ENCODE measurements at regions not wholly inside any gene's neighbourhood (a gene's known extent, or its start where the extent isn't known, plus 50 kb on each side); places are given as distances from the start of the nearest gene placed in this dataset.

GRCh38 chr14:70239802-70240201, 51.1 kb upstream of the SLC8A3 start:
- TF ChIP-seq SP1 (IDR thresholded peaks at IDR 0.05) (no peak), BHLHE40 (IDR thresholded peaks at IDR 0.05; ENCODE audit: borderline replicate concordance) (no peak), SUZ12 (IDR thresholded peaks at IDR 0.05) (no peak), FOXM1 (IDR thresholded peaks at IDR 0.05; ENCODE audit: borderline replicate concordance) (no peak), ARNT (IDR thresholded peaks at IDR 0.05) (no peak), HDGF (IDR thresholded peaks at IDR 0.05; ENCODE audit: borderline replicate concordance) (no peak), NFRKB (IDR thresholded peaks at IDR 0.05) (no peak), PKNOX1 (IDR thresholded peaks at IDR 0.05) (no peak)

All from HEK293T (cell line).